MCF 10A (cell line): ENCODE measurements at regions not wholly inside any gene's neighbourhood (a gene's known extent, or its start where the extent isn't known, plus 50 kb on each side); places are given as distances from the start of the nearest gene placed in this dataset.

Source experiments
- BruUV-seq: library from RNA; stranded (reverse); fragments of 400-500 nt; replicated peaks from 2 replicates; lab custom pipeline; 2021; lab: Mats Ljungman, UMichigan
- CTCF ChIA-PET: fragments of 300-600 bp; sonication (Branson Sonifier 250); formaldehyde crosslinking; extraction: SDS; loops from one replicate; lab custom pipeline; 2021; ENCODE audit warnings: antibody characterized with exemption, inconsistent platforms; lab: Yijun Ruan, JAX
- POLR2A ChIA-PET: fragments of 300-600, 350-650 bp; sonication (Branson Sonifier 250); formaldehyde crosslinking; extraction: SDS; loops from one replicate; lab custom pipeline; 2020; ENCODE audit warnings: antibody characterized with exemption, inconsistent platforms; lab: Yijun Ruan, JAX
- DNase-seq: peaks from one replicate; pipeline ENCODE4 v3.0.0-alpha.2; 2018; ENCODE audit not compliant: unreplicated experiment
- H3K27ac Mint-ChIP-seq: one replicate; pipeline ENCODE4 v1.8.0; 2022; ENCODE audit warnings: mild to moderate bottlenecking, low read depth, mixed read lengths; ENCODE audit not compliant: unreplicated experiment
- H3K27me3 Mint-ChIP-seq: one replicate; pipeline ENCODE4 v1.8.0; 2022; ENCODE audit warnings: mixed read lengths; ENCODE audit not compliant: insufficient read depth, unreplicated experiment
- H3K36me3 Mint-ChIP-seq: one replicate; pipeline ENCODE4 v1.8.0; 2022; ENCODE audit warnings: mild to moderate bottlenecking, moderate library complexity, mixed read lengths; ENCODE audit not compliant: insufficient read depth, unreplicated experiment
- H3K4me1 Mint-ChIP-seq: one replicate; pipeline ENCODE4 v1.8.0; 2022; ENCODE audit warnings: mixed read lengths; ENCODE audit not compliant: insufficient read depth, unreplicated experiment
- H3K4me3 Mint-ChIP-seq: one replicate; pipeline ENCODE4 v1.8.0; 2022; ENCODE audit warnings: mild to moderate bottlenecking, moderate library complexity, mixed read lengths; ENCODE audit not compliant: unreplicated experiment
- H3K9me3 Mint-ChIP-seq: one replicate; pipeline ENCODE4 v1.8.0; 2022; ENCODE audit warnings: mixed read lengths; ENCODE audit not compliant: unreplicated experiment
- CTCF ChIP-seq: fragments of 200-600 bp; IDR thresholded peaks from one replicate; pipeline ENCODE4 v1.8.0; 2022; ENCODE audit warnings: antibody characterized with exemption, mild to moderate bottlenecking; ENCODE audit not compliant: unreplicated experiment
- intact Hi-C: fragments of 100-400 bp; cut with micrococcal nuclease; formaldehyde crosslinking; loops from 2 replicates; pipeline ENCODE4 v1.14.1; 2022

- TF ChIP-seq CTCF: no peak
- DNase-seq: no peak
- no TSS peak for BruUV-seq
- Mint-ChIP-seq H3K27me3 (peaks cover 74% of the 10 kb centered on the region), H3K27ac (no peak overlapping the region), H3K4me1 (no peaks in the 10 kb centered on the region), H3K9me3 (no peaks in the 10 kb centered on the region), H3K4me3 (no peak overlapping the region), H3K36me3 (no peaks in the 10 kb centered on the region)
- ChIA-PET CTCF (interaction anchor here (0.5 kb wide), 1 partner anchor 637 kb away, joined by 3 read pairs; no protein-coding TSS in a partner anchor), POLR2A (no interaction called here)
- intact Hi-C loops: no loop called here
These were observed 467.7 kb upstream of the ZFHX3 start for GRCh38 chr16:73515616-73516015.

- Mint-ChIP-seq H3K9me3 (no peaks in the 10 kb centered on the region), H3K4me3 (no peak overlapping the region), H3K27me3 (peaks cover 84% of the 10 kb centered on the region), H3K27ac (no peak overlapping the region), H3K36me3 (no peaks in the 10 kb centered on the region), H3K4me1 (no peaks in the 10 kb centered on the region)
- DNase-seq: no peak
- no peak for TF ChIP-seq CTCF
- POLR2A ChIA-PET: no interaction called here
- CTCF ChIA-PET: no interaction called here
- no TSS peak for BruUV-seq
- intact Hi-C loops: no loop called here
These were observed 462.9 kb upstream of the ZFHX3 start for GRCh38 chr16:73510852-73511251.

GRCh38 chr16:73506568-73507056, 458.7 kb upstream of the ZFHX3 start:
- H3K27ac Mint-ChIP-seq: no peak overlapping the region
- BruUV-seq: no TSS peak
- peaks cover 82% of the 10 kb centered on the region for H3K27me3 Mint-ChIP-seq
- ChIA-PET POLR2A (no interaction called here), CTCF (no interaction called here)
- H3K4me3 Mint-ChIP-seq: no peak overlapping the region
- no peak for TF ChIP-seq CTCF
- no peaks in the 10 kb centered on the region for H3K36me3 Mint-ChIP-seq
- H3K4me1 Mint-ChIP-seq: no peaks in the 10 kb centered on the region
- no peaks in the 10 kb centered on the region for H3K9me3 Mint-ChIP-seq
- intact Hi-C loops: no loop called here
- no peak for DNase-seq

DNA sequence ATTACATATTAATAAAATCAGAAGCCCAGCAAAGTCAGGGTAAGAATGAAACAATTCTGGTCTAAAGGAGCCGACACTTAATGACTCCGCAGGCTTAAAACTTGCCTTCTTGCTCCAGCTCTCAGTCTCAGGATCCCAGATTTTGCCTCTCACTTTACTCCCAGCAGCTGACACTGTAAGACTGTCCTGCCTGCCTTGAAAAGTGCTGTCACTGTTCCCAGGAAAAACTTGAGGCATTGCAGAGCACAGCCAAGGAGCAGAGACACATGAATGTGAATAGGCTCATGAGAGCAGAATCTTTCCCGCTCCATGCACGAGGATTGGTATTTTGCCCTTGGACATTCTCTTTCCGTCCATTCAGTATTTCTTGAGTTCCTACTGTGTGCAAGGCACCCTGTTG, 457.6 kb upstream of the ZFHX3 start:
- DNase-seq: no peak
- H3K27ac Mint-ChIP-seq: no peak overlapping the region
- no peaks in the 10 kb centered on the region for H3K4me1 Mint-ChIP-seq
- no peaks in the 10 kb centered on the region for H3K9me3 Mint-ChIP-seq
- H3K27me3 Mint-ChIP-seq: peaks cover 85% of the 10 kb centered on the region
- CTCF ChIA-PET: no interaction called here
- no TSS peak for BruUV-seq
- intact Hi-C loops: no loop called here
- H3K36me3 Mint-ChIP-seq: no peaks in the 10 kb centered on the region
- no peak overlapping the region for H3K4me3 Mint-ChIP-seq
- POLR2A ChIA-PET: no interaction called here
- no peak for TF ChIP-seq CTCF
